HEK293T (cell line): ENCODE measurements at regions not wholly inside any gene's neighbourhood (a gene's known extent, or its start where the extent isn't known, plus 50 kb on each side); places are given as distances from the start of the nearest gene placed in this dataset.

Experiments
- ARNT ChIP-seq: fragments of 450-650 bp; IDR thresholded peaks from 2 replicates; pipeline ENCODE4 v1.6.1; 2017; ENCODE audit warnings: mild to moderate bottlenecking
- BHLHE40 ChIP-seq: fragments of 450-650 bp; IDR thresholded peaks from 2 replicates; pipeline ENCODE4 v1.6.1; 2016; ENCODE audit warnings: mild to moderate bottlenecking, moderate library complexity, borderline replicate concordance
- CTBP1 ChIP-seq: fragments of 450-650 bp; IDR thresholded peaks from 2 replicates; pipeline ENCODE4 v1.6.1; 2016; ENCODE audit warnings: borderline replicate concordance
- ELF4 ChIP-seq: fragments of 450-650 bp; IDR thresholded peaks from 2 replicates; pipeline ENCODE4 v1.6.1; 2017; ENCODE audit warnings: antibody characterized with exemption
- FOXK2 ChIP-seq: fragments of 450-650 bp; IDR thresholded peaks from 2 replicates; pipeline ENCODE4 v1.6.1; 2016; ENCODE audit warnings: mild to moderate bottlenecking
- FOXM1 ChIP-seq: fragments of 450-650 bp; IDR thresholded peaks from 2 replicates; pipeline ENCODE4 v1.6.1; 2017; ENCODE audit warnings: mild to moderate bottlenecking, borderline replicate concordance
- HDGF ChIP-seq: fragments of 450-650 bp; IDR thresholded peaks from 2 replicates; pipeline ENCODE4 v1.6.1; 2017; ENCODE audit warnings: antibody characterized with exemption, borderline replicate concordance
- L3MBTL2 ChIP-seq: fragments of 450-650 bp; conservative IDR thresholded peaks from 2 replicates; pipeline ENCODE4 v1.6.1; 2016; ENCODE audit warnings: mild to moderate bottlenecking
- NFRKB ChIP-seq: fragments of 450-650 bp; IDR thresholded peaks from 2 replicates; pipeline ENCODE4 v1.6.1; 2016; ENCODE audit warnings: mild to moderate bottlenecking, moderate library complexity
- PKNOX1 ChIP-seq: fragments of 450-650 bp; IDR thresholded peaks from 2 replicates; pipeline ENCODE4 v1.6.1; 2016
- SP1 ChIP-seq: fragments of 450-650 bp; IDR thresholded peaks from 2 replicates; pipeline ENCODE4 v1.6.1; 2017
- SUZ12 ChIP-seq: fragments of 450-650 bp; IDR thresholded peaks from 2 replicates; pipeline ENCODE4 v1.6.1; 2016; ENCODE audit warnings: mild to moderate bottlenecking
- TARDBP ChIP-seq: fragments of 450-650 bp; IDR thresholded peaks from 2 replicates; pipeline ENCODE4 v1.6.1; 2016
- ZNF384 ChIP-seq: fragments of 450-650 bp; IDR thresholded peaks from 2 replicates; pipeline ENCODE4 v1.6.1; 2016

GRCh38 chr4:31408121-31408520 lies 688.0 kb downstream of the PCDH7 start:
- TF ChIP-seq HDGF: no peak
- TF ChIP-seq SP1: no peak
- TF ChIP-seq TARDBP: no peak
- TF ChIP-seq SUZ12: no peak
- no peak for TF ChIP-seq FOXK2
- TF ChIP-seq ZNF384: no peak
- TF ChIP-seq FOXM1: no peak
- TF ChIP-seq NFRKB: no peak
- no peak for TF ChIP-seq PKNOX1
- TF ChIP-seq L3MBTL2: no peak
- TF ChIP-seq ELF4: no peak
- no peak for TF ChIP-seq BHLHE40
- no peak for TF ChIP-seq ARNT
- TF ChIP-seq CTBP1: no peak
